ENCODE measurements at regions not wholly inside any gene's neighbourhood (a gene's known extent, or its start where the extent isn't known, plus 50 kb on each side); places are given as distances from the start of the nearest gene placed in this dataset.

GRCh38 chr18:78521136-78521535 is 458.5 kb upstream of the SALL3 start:
- no peak for TF ChIP-seq CTCF (IDR thresholded peaks at IDR 0.05; ENCODE audit: unreplicated experiment)
- Mint-ChIP-seq H3K4me3 (ENCODE audit: unreplicated experiment) (no peak overlapping the region), H3K27ac (ENCODE audit: low read depth, unreplicated experiment) (no peak overlapping the region), H3K36me3 (ENCODE audit: insufficient read depth, unreplicated experiment) (no peaks in the 10 kb centered on the region), H3K9me3 (ENCODE audit: unreplicated experiment) (peaks cover 26% of the 10 kb centered on the region), H3K4me1 (ENCODE audit: insufficient read depth, unreplicated experiment) (no peaks in the 10 kb centered on the region), H3K27me3 (ENCODE audit: insufficient read depth, unreplicated experiment) (peaks cover 12% of the 10 kb centered on the region)
- no TSS peak for BruUV-seq (replicated peaks)
- DNase-seq (ENCODE audit: unreplicated experiment) = no peak
- ChIA-PET CTCF (interaction anchor here (0.6 kb wide), 2 partner anchors 237 to 365 kb away, joined by 3 read pairs; no protein-coding TSS in a partner anchor), POLR2A (no interaction called here)
- intact Hi-C loops (cut with micrococcal nuclease) = no loop called here

- BruUV-seq (replicated peaks) = no TSS peak
- Mint-ChIP-seq H3K9me3 (ENCODE audit: unreplicated experiment) (peaks cover 26% of the 10 kb centered on the region), H3K36me3 (ENCODE audit: insufficient read depth, unreplicated experiment) (no peaks in the 10 kb centered on the region), H3K4me1 (ENCODE audit: insufficient read depth, unreplicated experiment) (no peaks in the 10 kb centered on the region), H3K27me3 (ENCODE audit: insufficient read depth, unreplicated experiment) (peaks cover 12% of the 10 kb centered on the region), H3K27ac (ENCODE audit: low read depth, unreplicated experiment) (no peak overlapping the region), H3K4me3 (ENCODE audit: unreplicated experiment) (no peak overlapping the region)
- CTCF ChIA-PET = interaction anchor here (0.6 kb wide), 1 partner anchor 236 kb away, joined by 3 read pairs; no protein-coding TSS in a partner anchor
- TF ChIP-seq CTCF (IDR thresholded peaks at IDR 0.05; ENCODE audit: unreplicated experiment) = no peak
- intact Hi-C loops (cut with micrococcal nuclease) = no loop called here
- DNase-seq (ENCODE audit: unreplicated experiment) = no peak
- POLR2A ChIA-PET = no interaction called here
Observed at GRCh38 chr18:78521744-78522143, 457.9 kb upstream of the SALL3 start.

- Mint-ChIP-seq H3K27ac (ENCODE audit: low read depth, unreplicated experiment) (no peak overlapping the region), H3K9me3 (ENCODE audit: unreplicated experiment) (peaks cover 32% of the 10 kb centered on the region), H3K36me3 (ENCODE audit: insufficient read depth, unreplicated experiment) (no peaks in the 10 kb centered on the region), H3K27me3 (ENCODE audit: insufficient read depth, unreplicated experiment) (peaks cover 12% of the 10 kb centered on the region), H3K4me1 (ENCODE audit: insufficient read depth, unreplicated experiment) (no peaks in the 10 kb centered on the region), H3K4me3 (ENCODE audit: unreplicated experiment) (no peak overlapping the region)
- CTCF ChIA-PET = no interaction called here
- DNase-seq (ENCODE audit: unreplicated experiment) = no peak
- POLR2A ChIA-PET = interaction anchor here (0.7 kb wide), 1 partner anchor 79 kb away, joined by 4 read pairs; no protein-coding TSS in a partner anchor
- no peak for TF ChIP-seq CTCF (IDR thresholded peaks at IDR 0.05; ENCODE audit: unreplicated experiment)
- no TSS peak for BruUV-seq (replicated peaks)
- intact Hi-C loops (cut with micrococcal nuclease) = no loop called here
Observed at GRCh38 chr18:78522507-78522906, 457.1 kb upstream of the SALL3 start.

GRCh38 chr18:78523850-78524249 is 455.8 kb upstream of the SALL3 start:
- Mint-ChIP-seq H3K4me1 (ENCODE audit: insufficient read depth, unreplicated experiment) (no peaks in the 10 kb centered on the region), H3K9me3 (ENCODE audit: unreplicated experiment) (peaks cover 32% of the 10 kb centered on the region), H3K4me3 (ENCODE audit: unreplicated experiment) (no peak overlapping the region), H3K27me3 (ENCODE audit: insufficient read depth, unreplicated experiment) (peaks cover 12% of the 10 kb centered on the region), H3K27ac (ENCODE audit: low read depth, unreplicated experiment) (no peak overlapping the region), H3K36me3 (ENCODE audit: insufficient read depth, unreplicated experiment) (no peaks in the 10 kb centered on the region)
- intact Hi-C loops (cut with micrococcal nuclease) = no loop called here
- DNase-seq (ENCODE audit: unreplicated experiment) = no peak
- ChIA-PET CTCF (no interaction called here), POLR2A (no interaction called here)
- no peak for TF ChIP-seq CTCF (IDR thresholded peaks at IDR 0.05; ENCODE audit: unreplicated experiment)
- no TSS peak for BruUV-seq (replicated peaks)

Measured in MCF 10A (cell line).